Keratinocyte (primary cell): ENCODE measurements at regions not wholly inside any gene's neighbourhood (a gene's known extent, or its start where the extent isn't known, plus 50 kb on each side); places are given as distances from the start of the nearest gene placed in this dataset.
"Not testable (repeated sequence)": the region's sequence is repeated elsewhere in the genome, so short reads cannot be mapped to it uniquely, and the experiment has no call there.

Source experiments
- DNase-seq: peaks from one replicate; pipeline ENCODE4 v3.0.0-alpha.2; 2011; ENCODE audit warnings: low read depth, missing footprints, low spot score
- FAIRE-seq: peaks from 2 replicates; lab custom pipeline; 2011; peaks lifted over from hg19 to GRCh38; lab: Jason Lieb, UNC
- H2AFZ ChIP-seq: 2 replicates; pipeline ENCODE4 v1.6.0; 2012; ENCODE audit warnings: low read length, control low read depth, inconsistent platforms; ENCODE audit not compliant: control insufficient read depth
- H3K27ac ChIP-seq: 2 replicates; pipeline ENCODE4 v1.5.1; 2011; ENCODE audit warnings: low read length; ENCODE audit not compliant: control insufficient read depth, insufficient read depth
- H3K27me3 ChIP-seq: 3 replicates; pipeline ENCODE4 v1.6.0; 2011; ENCODE audit warnings: low read length; ENCODE audit not compliant: control insufficient read depth, insufficient read depth; ENCODE audit errors: extremely low read depth
- H3K36me3 ChIP-seq, 2 experiments: 2 replicates in 1 of 2; 3 replicates in 1 of 2; pipeline ENCODE4 v1.5.1; 2011; ENCODE audit warnings: low read length in 2 of 2, mild to moderate bottlenecking in 1 of 2; ENCODE audit not compliant: control insufficient read depth in 2 of 2, insufficient read depth in 2 of 2; ENCODE audit errors: extremely low read depth in 1 of 2
- H3K4me1 ChIP-seq: 3 replicates; pipeline ENCODE4 v1.5.1; 2011; ENCODE audit warnings: low read length; ENCODE audit not compliant: control insufficient read depth, insufficient read depth; ENCODE audit errors: extremely low read depth
- H3K4me2 ChIP-seq: 3 replicates; pipeline ENCODE4 v1.6.0; 2011; ENCODE audit warnings: low read depth, low read length; ENCODE audit not compliant: control insufficient read depth, insufficient read depth; ENCODE audit errors: extremely low read depth
- H3K4me3 ChIP-seq, 3 experiments: fragments of 200-600 bp in 1 of 3; sonication (generic) in 1 of 3; 2 replicates in 2 of 3; 3 replicates in 1 of 3; pipeline ENCODE4 v1.5.1; 2011 to 2016; ENCODE audit warnings: low read length in 3 of 3, mild to moderate bottlenecking in 3 of 3, control low read depth in 2 of 3, inconsistent platforms in 1 of 3, low read depth in 1 of 3, mixed read lengths in 1 of 3, mixed run types in 1 of 3, moderate library complexity in 1 of 3; ENCODE audit not compliant: control insufficient read depth in 2 of 3, insufficient read depth in 2 of 3; ENCODE audit errors: extremely low read depth in 1 of 3
- H3K79me2 ChIP-seq: 2 replicates; pipeline ENCODE4 v1.6.0; 2012; ENCODE audit warnings: low read length; ENCODE audit not compliant: control insufficient read depth, insufficient read depth
- H3K9ac ChIP-seq: 3 replicates; pipeline ENCODE4 v1.6.0; 2011; ENCODE audit warnings: low read length; ENCODE audit not compliant: control insufficient read depth, insufficient read depth; ENCODE audit errors: extremely low read depth
- H3K9me1 ChIP-seq: 3 replicates; pipeline ENCODE4 v1.6.0; 2011; ENCODE audit warnings: low read length; ENCODE audit not compliant: control insufficient read depth, insufficient read depth; ENCODE audit errors: extremely low read depth
- H3K9me3 ChIP-seq: 2 replicates; pipeline ENCODE4 v1.5.1; 2012; ENCODE audit warnings: low read depth, low read length; ENCODE audit not compliant: control insufficient read depth
- H4K20me1 ChIP-seq: 3 replicates; pipeline ENCODE4 v1.6.0; 2011; ENCODE audit warnings: low read length; ENCODE audit not compliant: control insufficient read depth, insufficient read depth; ENCODE audit errors: extremely low read depth
- dilution Hi-C: fragments of 300-500 bp; cut with MboI; formaldehyde crosslinking; loops from one replicate; pipeline ENCODE4 v1.7.0; 2020; ENCODE audit warnings: low sequenced_read_pairs; ENCODE audit not compliant: extremely low pct_ligation_motif_present

DNA sequence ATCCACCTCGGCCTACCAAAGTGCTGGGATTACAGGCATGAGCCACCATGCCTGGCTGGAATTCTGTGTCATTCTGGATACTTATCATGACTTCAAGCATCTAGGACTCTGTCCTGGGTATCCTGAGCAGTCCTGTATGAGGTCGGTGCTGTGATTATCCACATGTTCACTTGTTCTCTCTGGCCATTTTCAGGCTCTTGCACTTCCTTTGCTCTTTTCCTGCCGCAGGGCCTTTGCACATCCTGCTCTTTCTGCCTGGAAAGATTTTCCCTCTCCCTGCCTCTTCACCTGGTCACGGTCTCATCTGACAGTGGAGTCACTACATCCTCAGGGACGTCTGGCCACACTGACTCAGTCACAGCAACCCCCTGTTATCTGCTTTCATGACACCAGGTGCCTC is 184.6 kb upstream of the OSBPL11 start:
- H3K4me3 ChIP-seq, H2AFZ ChIP-seq, DNase-seq, H3K27ac ChIP-seq, H3K9me3 ChIP-seq, H3K9ac ChIP-seq, H4K20me1 ChIP-seq, H3K27me3 ChIP-seq, H3K9me1 ChIP-seq, dilution Hi-C loops, H3K36me3 ChIP-seq, FAIRE-seq, H3K79me2 ChIP-seq, H3K4me1 ChIP-seq, H3K4me2 ChIP-seq: not testable (repeated sequence)

DNA sequence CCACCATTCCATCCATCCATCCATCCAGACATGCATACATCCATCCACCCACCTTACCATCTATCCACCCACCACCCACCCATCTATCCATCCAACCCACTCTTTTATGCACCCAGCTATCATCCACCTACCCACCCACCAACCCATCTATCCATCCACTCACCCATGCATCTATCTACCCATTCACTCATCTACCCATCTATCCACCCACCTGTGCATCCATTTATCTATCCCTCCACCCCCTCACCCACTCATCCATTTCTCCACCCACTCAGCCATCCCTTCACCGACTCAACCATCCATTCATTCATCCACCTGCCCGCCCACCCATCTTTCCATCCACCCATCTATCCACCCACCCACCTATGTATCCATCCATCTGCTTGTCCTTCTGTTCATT is 186.4 kb upstream of the OSBPL11 start:
- H3K9me3 ChIP-seq, H3K27me3 ChIP-seq, H2AFZ ChIP-seq, H3K4me2 ChIP-seq, H3K36me3 ChIP-seq, H3K4me3 ChIP-seq, DNase-seq, H3K9me1 ChIP-seq, FAIRE-seq, H4K20me1 ChIP-seq, H3K27ac ChIP-seq, H3K79me2 ChIP-seq, H3K9ac ChIP-seq, dilution Hi-C loops, H3K4me1 ChIP-seq: not testable (repeated sequence)

DNA sequence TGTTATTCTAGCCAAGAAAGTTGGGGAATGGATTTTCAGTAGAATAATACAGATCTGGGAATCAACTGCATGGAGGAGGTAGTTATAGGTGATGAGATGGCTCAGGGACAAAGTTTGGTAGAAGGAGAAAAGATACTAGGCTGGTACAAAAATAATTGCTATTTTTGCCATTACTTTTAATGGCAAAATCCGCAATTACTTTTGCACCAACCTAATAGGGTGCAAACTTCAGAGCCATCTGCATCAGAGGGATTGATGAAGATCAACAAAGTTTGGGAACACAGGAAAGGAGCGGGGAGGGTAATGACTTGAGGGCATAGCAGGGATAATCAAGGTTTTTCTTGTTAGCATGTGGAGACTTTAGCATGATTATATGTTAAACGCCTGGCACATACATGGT is 178.7 kb upstream of the ROPN1B start:
- H3K36me3 ChIP-seq, FAIRE-seq, H4K20me1 ChIP-seq, H2AFZ ChIP-seq, H3K79me2 ChIP-seq, H3K27ac ChIP-seq, H3K27me3 ChIP-seq, H3K9me3 ChIP-seq, H3K9me1 ChIP-seq, H3K4me1 ChIP-seq, H3K9ac ChIP-seq, DNase-seq, H3K4me2 ChIP-seq, dilution Hi-C loops, H3K4me3 ChIP-seq: not testable (repeated sequence)

DNA sequence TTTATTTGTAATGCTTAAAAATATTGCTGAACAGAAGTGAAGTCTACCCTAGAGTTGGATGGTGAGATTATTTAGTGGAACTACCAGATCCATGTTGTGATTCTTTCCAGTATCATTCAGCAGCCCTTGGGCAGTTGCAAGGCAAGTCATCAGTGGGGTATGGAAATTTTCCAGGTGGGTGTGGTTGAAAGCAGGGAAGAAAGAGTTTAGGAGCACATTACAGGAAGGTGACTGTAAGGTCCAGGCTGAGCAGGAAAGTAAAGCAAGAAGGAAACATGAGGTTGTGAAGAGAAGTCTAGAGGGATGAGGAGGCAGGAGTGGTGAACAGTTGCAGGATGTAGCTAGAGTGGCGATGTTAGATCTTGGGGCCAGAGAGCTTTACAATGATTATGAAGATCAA is 178.0 kb upstream of the ROPN1B start:
- H3K9me3 ChIP-seq, H3K27me3 ChIP-seq, H3K4me3 ChIP-seq, dilution Hi-C loops, H3K4me1 ChIP-seq, H2AFZ ChIP-seq, H3K4me2 ChIP-seq, H3K79me2 ChIP-seq, FAIRE-seq, H4K20me1 ChIP-seq, H3K36me3 ChIP-seq, H3K9me1 ChIP-seq, H3K27ac ChIP-seq, H3K9ac ChIP-seq: not testable (repeated sequence)
- peak; percentile 1 for DNase-seq

DNA sequence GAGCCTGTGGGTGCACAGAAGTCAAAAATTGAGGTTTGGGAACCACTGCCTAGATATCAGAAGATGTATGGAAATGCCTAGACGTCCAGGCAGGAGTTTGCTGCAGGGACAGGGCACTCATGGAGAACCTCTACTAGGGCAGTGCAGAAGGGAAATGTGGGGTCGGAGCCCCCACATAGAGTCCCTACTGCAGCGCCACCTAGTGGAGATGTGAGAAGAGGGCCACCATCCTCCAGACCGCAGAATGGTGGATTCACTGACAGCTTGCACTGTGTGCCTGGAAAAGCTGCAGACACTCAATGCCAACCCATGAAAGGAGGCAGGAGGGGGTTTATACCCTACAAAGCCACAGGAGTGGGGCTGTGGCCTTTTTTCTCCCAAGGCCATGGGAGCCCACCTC is 159.0 kb upstream of the ROPN1B start:
- DNase-seq, FAIRE-seq, H3K4me1 ChIP-seq, H3K4me3 ChIP-seq, H3K9me1 ChIP-seq, H3K27me3 ChIP-seq, H3K79me2 ChIP-seq, dilution Hi-C loops, H3K9me3 ChIP-seq, H4K20me1 ChIP-seq, H2AFZ ChIP-seq, H3K4me2 ChIP-seq, H3K9ac ChIP-seq, H3K27ac ChIP-seq, H3K36me3 ChIP-seq: not testable (repeated sequence)
